Stimulated activated naive CD8-positive, alpha-beta T cell treated with anti-CD3 and anti-CD28 coated beads, Interleukin-15, Interleukin-2, amounts not matched to agents 100 U/mL and 50 U/mL, for 24 hours (primary cell): ENCODE measurements at regions not wholly inside any gene's neighbourhood (a gene's known extent, or its start where the extent isn't known, plus 50 kb on each side); places are given as distances from the start of the nearest gene placed in this dataset.

ENCODE experiments used
- ATAC-seq: fragments of 150-1000 bp; cut with Tn5 transposase; one replicate; pipeline ENCODE4 v1.10.0; 2021
- DNase-seq: peaks from one replicate; pipeline ENCODE4 v3.0.0; 2021

DNA sequence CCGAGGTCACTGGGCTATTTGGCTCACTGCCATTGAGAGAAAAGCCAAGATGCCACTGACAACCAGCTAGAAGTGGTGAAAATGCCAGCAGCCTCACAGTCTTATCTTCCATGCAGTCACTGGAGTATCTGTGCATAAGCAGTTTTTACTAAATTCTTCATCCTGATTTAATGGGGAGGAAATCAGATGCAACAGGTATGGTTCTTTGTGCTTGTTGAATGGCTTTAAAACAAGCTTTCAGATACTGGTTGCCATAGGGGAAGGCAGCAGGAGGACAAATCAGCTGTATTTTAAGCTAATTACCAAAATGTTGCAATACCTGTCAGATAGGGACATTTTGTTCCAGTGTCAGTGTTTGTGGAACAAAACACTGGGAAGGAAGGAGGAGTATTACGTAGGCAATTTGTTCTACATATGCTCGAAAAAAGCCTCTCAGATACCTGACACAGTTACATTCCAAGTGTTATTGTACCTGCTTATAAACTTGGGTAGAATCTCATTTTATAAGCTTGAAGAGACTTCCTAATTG, 54.1 kb upstream of the ARHGAP5 start:
- ATAC-seq, result no peak

GRCh38 chr14:32023540-32023939, 53.6 kb upstream of the ARHGAP5 start:
- no peak for ATAC-seq
- no peak for DNase-seq

More for the DNA sequence above, 54.1 kb upstream of the ARHGAP5 start:
- no peak for DNase-seq

- ATAC-seq, result no peak
Observed at GRCh38 chr14:32027255-32027939, 49.7 kb upstream of the ARHGAP5 start.

More at GRCh38 chr14:32027255-32027939, 49.7 kb upstream of the ARHGAP5 start:
- no peak for DNase-seq
